ENCODE measurements at regions not wholly inside any gene's neighbourhood (a gene's known extent, or its start where the extent isn't known, plus 50 kb on each side); places are given as distances from the start of the nearest gene placed in this dataset.
"Not testable (repeated sequence)": the region's sequence is repeated elsewhere in the genome, so short reads cannot be mapped to it uniquely, and the experiment has no call there.

DNA sequence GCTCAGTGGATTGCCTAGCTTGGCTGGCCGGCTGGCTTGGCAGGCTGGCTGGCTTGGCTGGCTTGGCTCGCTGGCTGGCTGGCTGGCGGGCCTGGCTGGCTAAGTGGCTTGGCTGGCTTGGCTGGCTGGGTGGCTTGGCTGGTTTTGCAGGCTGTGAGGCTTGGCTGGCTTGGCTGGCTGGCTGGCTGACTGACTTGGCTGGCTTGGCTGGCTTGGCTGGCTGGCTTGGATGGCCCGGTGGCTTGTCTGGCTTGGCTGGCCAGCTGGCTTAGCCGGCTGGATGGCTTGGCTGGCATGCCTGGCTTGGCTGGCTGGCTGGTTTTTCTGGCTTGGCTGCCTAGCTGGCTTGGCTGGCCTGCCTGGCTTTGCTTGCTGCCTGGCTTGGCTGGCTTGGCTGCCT lies 2831.4 kb downstream of the RPIA start:
- not testable (repeated sequence) for H3K36me3 ChIP-seq (ENCODE audit: control insufficient read depth in 3 of 3, insufficient read depth in 2 of 3, low read depth in 1 of 3, low read length in 3 of 3); H3K27me3 ChIP-seq (ENCODE audit: control insufficient read depth in 3 of 3, insufficient read depth in 3 of 3, low read length in 3 of 3); H3K4me1 ChIP-seq (ENCODE audit: control insufficient read depth in 3 of 3, insufficient read depth in 2 of 3, low read depth in 1 of 3, low read length in 2 of 3); FAIRE-seq; H3K4me3 ChIP-seq (ENCODE audit: low read depth in 1 of 3, low read length in 3 of 3); DNase-seq; H3K27ac ChIP-seq (ENCODE audit: low read depth in 1 of 3, low read length in 2 of 3)
- peaks cover 0 to 11% of the 10 kb centered on the region in 2 donors for H3K9me3 ChIP-seq (ENCODE audit: control insufficient read depth in 2 of 2, insufficient read depth in 1 of 2, low read depth in 1 of 2, low read length in 1 of 2)
- WGBS, 3 donors, result 70 to 86% (median 82%) methylated on average over 1 to 5 of the region's 5 CpGs

DNA sequence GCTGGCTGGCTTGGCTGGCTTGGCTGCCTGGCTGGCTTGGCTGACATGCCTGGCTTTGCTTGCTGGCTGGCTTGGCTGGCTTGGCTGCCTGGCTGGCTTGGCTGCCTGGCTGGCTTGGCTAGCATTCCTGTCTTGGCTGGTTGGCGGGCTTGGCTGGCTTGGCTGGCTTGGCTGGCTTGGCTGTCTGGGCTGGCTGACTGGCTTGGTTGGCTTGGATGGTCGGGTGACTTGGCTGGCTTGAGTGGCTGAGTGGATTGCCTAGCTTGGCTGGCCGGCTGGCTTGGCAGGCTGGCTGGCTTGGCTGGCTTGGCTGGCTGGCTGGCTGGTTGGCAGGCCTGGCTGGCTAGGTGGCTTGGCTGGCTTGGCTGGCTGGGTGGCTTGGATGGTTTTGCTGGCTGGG lies 2832.3 kb downstream of the RPIA start:
- WGBS, 3 donors, result 60 to 82% (median 72%) methylated on average over 3 of the region's 3 CpGs
- not testable (repeated sequence) for DNase-seq; H3K27ac ChIP-seq (ENCODE audit: low read depth in 1 of 3, low read length in 2 of 3); H3K27me3 ChIP-seq (ENCODE audit: control insufficient read depth in 3 of 3, insufficient read depth in 3 of 3, low read length in 3 of 3); H3K36me3 ChIP-seq (ENCODE audit: control insufficient read depth in 3 of 3, insufficient read depth in 2 of 3, low read depth in 1 of 3, low read length in 3 of 3); FAIRE-seq; H3K4me1 ChIP-seq (ENCODE audit: control insufficient read depth in 3 of 3, insufficient read depth in 2 of 3, low read depth in 1 of 3, low read length in 2 of 3); H3K4me3 ChIP-seq (ENCODE audit: low read depth in 1 of 3, low read length in 3 of 3)
- H3K9me3 ChIP-seq (ENCODE audit: control insufficient read depth in 2 of 2, insufficient read depth in 1 of 2, low read depth in 1 of 2, low read length in 1 of 2), result peaks cover 0 to 11% of the 10 kb centered on the region in 2 donors

DNA sequence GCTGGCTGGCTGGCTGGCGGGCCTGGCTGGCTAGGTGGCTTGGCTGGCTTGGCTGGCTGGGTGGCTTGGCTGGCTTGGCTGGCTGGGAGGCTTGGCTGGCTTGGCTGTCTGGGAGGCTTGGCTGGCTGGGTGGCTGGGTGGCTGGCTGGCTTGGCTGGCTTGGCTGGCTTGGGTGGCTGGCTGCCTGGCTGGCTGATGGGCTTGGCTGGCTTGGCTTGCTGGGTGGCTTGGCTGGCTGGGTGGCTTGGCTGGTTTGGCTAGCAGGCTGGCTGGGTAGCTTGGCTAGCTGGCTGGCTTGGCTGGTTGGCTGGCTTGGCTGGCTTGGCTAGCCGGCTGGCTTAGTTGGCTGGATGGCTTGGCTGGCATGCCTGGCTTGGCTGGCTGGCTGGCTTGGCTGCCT lies 2834.1 kb downstream of the RPIA start:
- not testable (repeated sequence) for H3K4me3 ChIP-seq (ENCODE audit: low read depth in 1 of 3, low read length in 3 of 3); FAIRE-seq; H3K27me3 ChIP-seq (ENCODE audit: control insufficient read depth in 3 of 3, insufficient read depth in 3 of 3, low read length in 3 of 3); H3K27ac ChIP-seq (ENCODE audit: low read depth in 1 of 3, low read length in 2 of 3); H3K4me1 ChIP-seq (ENCODE audit: control insufficient read depth in 3 of 3, insufficient read depth in 2 of 3, low read depth in 1 of 3, low read length in 2 of 3); DNase-seq; H3K36me3 ChIP-seq (ENCODE audit: control insufficient read depth in 3 of 3, insufficient read depth in 2 of 3, low read depth in 1 of 3, low read length in 3 of 3)
- 100% methylated on average over 1 of the region's 2 CpGs; no CpG with 5 or more reads in 1 of the 3 donors for WGBS, 3 donors
- peaks cover 0 to 11% of the 10 kb centered on the region in 2 donors for H3K9me3 ChIP-seq (ENCODE audit: control insufficient read depth in 2 of 2, insufficient read depth in 1 of 2, low read depth in 1 of 2, low read length in 1 of 2)

DNA sequence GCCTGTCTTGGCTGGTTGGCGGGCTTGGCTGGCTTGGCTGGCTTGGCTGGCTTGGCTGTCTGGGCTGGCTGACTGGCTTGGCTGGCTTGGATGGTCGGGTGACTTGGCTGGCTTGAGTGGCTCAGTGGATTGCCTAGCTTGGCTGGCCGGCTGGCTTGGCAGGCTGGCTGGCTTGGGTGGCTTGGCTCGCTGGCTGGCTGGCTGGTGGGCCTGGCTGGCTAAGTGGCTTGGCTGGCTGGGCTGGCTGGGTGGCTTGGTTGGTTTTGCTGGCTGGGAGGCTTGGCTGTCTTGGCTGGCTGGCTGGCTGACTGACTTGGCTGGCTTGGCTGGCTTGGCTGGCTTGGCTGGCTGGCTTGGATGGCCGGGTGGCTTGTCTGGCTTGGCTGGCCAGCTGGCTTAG lies 2834.6 kb downstream of the RPIA start:
- not testable (repeated sequence) for DNase-seq

DNA sequence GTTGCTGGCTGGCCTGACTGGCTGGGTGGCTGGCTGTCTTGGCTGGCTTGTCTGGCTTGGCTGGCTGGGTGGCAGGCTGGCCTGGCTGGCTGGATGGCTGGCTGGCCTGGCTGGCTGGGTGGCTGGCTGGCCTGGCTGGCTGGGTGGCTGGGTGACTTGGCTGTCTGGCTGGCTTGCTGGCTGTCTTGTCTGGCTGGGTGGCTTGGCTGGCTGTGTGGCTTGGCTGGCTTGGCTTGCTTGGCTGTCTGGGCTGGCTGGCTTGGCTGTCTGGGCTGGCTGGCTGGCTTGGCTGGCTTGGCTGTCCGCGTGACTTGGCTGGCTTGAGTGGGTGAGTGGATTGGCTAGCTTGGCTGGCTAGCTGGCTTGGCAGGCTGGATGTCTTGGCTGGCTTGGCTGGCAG lies 2835.6 kb downstream of the RPIA start:
- not testable (repeated sequence) for H3K36me3 ChIP-seq (ENCODE audit: control insufficient read depth in 3 of 3, insufficient read depth in 2 of 3, low read depth in 1 of 3, low read length in 3 of 3); H3K27me3 ChIP-seq (ENCODE audit: control insufficient read depth in 3 of 3, insufficient read depth in 3 of 3, low read length in 3 of 3); H3K4me1 ChIP-seq (ENCODE audit: control insufficient read depth in 3 of 3, insufficient read depth in 2 of 3, low read depth in 1 of 3, low read length in 2 of 3); DNase-seq; H3K27ac ChIP-seq (ENCODE audit: low read depth in 1 of 3, low read length in 2 of 3); FAIRE-seq; H3K4me3 ChIP-seq (ENCODE audit: low read depth in 1 of 3, low read length in 3 of 3)
- H3K9me3 ChIP-seq (ENCODE audit: control insufficient read depth in 2 of 2, insufficient read depth in 1 of 2, low read depth in 1 of 2, low read length in 1 of 2), result peaks cover 0 to 11% of the 10 kb centered on the region in 2 donors
- WGBS, 3 donors, result 73 to 96% methylated on average over 2 of the region's 2 CpGs; no CpG with 5 or more reads in 1 of the 3 donors

More for the DNA sequence above, 2834.6 kb downstream of the RPIA start:
- H3K36me3 ChIP-seq (ENCODE audit: control insufficient read depth in 3 of 3, insufficient read depth in 2 of 3, low read depth in 1 of 3, low read length in 3 of 3); H3K27ac ChIP-seq (ENCODE audit: low read depth in 1 of 3, low read length in 2 of 3); H3K4me1 ChIP-seq (ENCODE audit: control insufficient read depth in 3 of 3, insufficient read depth in 2 of 3, low read depth in 1 of 3, low read length in 2 of 3); H3K27me3 ChIP-seq (ENCODE audit: control insufficient read depth in 3 of 3, insufficient read depth in 3 of 3, low read length in 3 of 3); FAIRE-seq; H3K4me3 ChIP-seq (ENCODE audit: low read depth in 1 of 3, low read length in 3 of 3): not testable (repeated sequence)
- 80 to 91% (median 88%) methylated on average over 2 of the region's 5 CpGs for WGBS, 3 donors
- H3K9me3 ChIP-seq (ENCODE audit: control insufficient read depth in 2 of 2, insufficient read depth in 1 of 2, low read depth in 1 of 2, low read length in 1 of 2), result peaks cover 0 to 11% of the 10 kb centered on the region in 2 donors

DNA sequence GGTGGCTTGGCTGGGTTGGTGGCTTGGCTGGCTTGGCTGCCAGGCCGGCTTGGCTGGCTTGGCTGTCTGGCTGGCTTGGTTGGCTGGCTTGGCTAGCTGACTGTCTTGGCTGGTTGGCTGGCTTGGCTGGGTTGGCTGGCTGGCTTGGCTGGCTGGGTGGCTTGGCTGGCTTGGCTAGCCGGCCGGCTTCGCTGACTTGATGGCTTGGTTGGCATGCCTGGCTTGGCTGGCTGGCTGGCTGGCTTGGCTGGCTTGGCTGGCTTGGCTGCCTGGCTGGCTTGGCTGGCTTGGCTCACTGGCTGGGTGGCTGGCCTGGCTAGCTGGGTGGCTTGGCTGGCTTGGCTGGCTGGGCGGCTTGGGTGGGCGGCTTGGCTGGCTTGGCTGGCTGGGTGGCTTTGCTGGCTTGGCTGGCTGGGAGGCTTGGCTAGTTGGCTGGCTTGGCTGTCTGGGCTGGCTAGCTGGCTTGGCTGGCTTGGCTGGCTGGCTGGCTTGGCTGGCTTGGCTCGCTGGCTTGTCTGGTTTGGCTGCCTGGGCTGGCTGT lies 2836.1 kb downstream of the RPIA start:
- H3K27me3 ChIP-seq (ENCODE audit: control insufficient read depth in 3 of 3, insufficient read depth in 3 of 3, low read length in 3 of 3); FAIRE-seq; H3K27ac ChIP-seq (ENCODE audit: low read depth in 1 of 3, low read length in 2 of 3); H3K4me3 ChIP-seq (ENCODE audit: low read depth in 1 of 3, low read length in 3 of 3); H3K4me1 ChIP-seq (ENCODE audit: control insufficient read depth in 3 of 3, insufficient read depth in 2 of 3, low read depth in 1 of 3, low read length in 2 of 3); DNase-seq; H3K36me3 ChIP-seq (ENCODE audit: control insufficient read depth in 3 of 3, insufficient read depth in 2 of 3, low read depth in 1 of 3, low read length in 3 of 3): not testable (repeated sequence)
- peaks cover 0 to 11% of the 10 kb centered on the region in 2 donors for H3K9me3 ChIP-seq (ENCODE audit: control insufficient read depth in 2 of 2, insufficient read depth in 1 of 2, low read depth in 1 of 2, low read length in 1 of 2)
- WGBS, 3 donors, result 92 to 93% (median 93%) methylated on average over 6 to 7 of the region's 7 CpGs

DNA sequence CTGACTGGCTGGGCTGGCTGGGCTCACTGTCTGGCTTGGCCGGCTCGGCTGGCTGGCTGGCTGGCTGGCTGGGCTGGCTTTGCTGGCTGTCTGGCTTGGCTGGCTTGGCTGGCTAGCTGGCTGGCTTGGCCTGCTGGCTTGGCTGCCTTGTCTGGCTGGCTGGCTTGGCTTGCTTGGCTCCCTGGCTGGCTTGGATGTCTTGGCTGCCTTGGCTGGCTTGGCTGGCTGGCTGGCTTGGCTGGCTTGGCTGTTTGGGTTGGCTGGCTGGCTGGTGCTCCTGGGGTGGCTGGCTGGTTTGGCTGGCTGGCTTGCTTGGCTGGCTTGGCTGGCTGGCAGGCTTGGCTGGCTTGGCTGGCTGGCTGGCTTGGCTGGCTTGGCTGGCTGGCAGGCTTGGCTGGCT lies 2836.9 kb downstream of the RPIA start:
- not testable (repeated sequence) for H3K36me3 ChIP-seq (ENCODE audit: control insufficient read depth in 3 of 3, insufficient read depth in 2 of 3, low read depth in 1 of 3, low read length in 3 of 3); H3K27me3 ChIP-seq (ENCODE audit: control insufficient read depth in 3 of 3, insufficient read depth in 3 of 3, low read length in 3 of 3); H3K27ac ChIP-seq (ENCODE audit: low read depth in 1 of 3, low read length in 2 of 3); H3K4me1 ChIP-seq (ENCODE audit: control insufficient read depth in 3 of 3, insufficient read depth in 2 of 3, low read depth in 1 of 3, low read length in 2 of 3); FAIRE-seq; H3K4me3 ChIP-seq (ENCODE audit: low read depth in 1 of 3, low read length in 3 of 3); DNase-seq
- 94 to 97% (median 96%) methylated on average over 2 of the region's 2 CpGs for WGBS, 3 donors
- peaks cover 0 to 11% of the 10 kb centered on the region in 2 donors for H3K9me3 ChIP-seq (ENCODE audit: control insufficient read depth in 2 of 2, insufficient read depth in 1 of 2, low read depth in 1 of 2, low read length in 1 of 2)

DNA sequence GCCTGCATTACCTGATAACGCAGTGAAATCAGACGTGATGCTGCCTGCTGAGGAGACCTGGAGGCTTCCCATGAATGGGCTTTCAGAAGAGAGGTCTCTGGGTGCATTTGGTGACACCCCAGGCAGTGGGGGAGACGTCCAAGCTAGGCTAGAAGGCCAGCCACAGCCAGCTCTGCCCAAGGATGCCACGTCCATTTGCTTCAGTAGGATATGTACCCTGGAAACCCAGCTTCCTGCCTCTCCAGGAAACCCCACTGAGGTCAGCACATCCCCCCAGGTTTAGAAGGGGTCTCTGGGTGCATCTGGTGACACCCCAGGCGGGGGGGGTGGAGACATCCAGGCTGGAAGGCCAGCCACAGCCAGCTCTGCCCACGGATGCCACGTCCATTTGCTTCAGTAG lies 2844.6 kb downstream of the RPIA start:
- H3K4me1 ChIP-seq (ENCODE audit: control insufficient read depth in 3 of 3, insufficient read depth in 2 of 3, low read depth in 1 of 3, low read length in 2 of 3); H3K27ac ChIP-seq (ENCODE audit: low read depth in 1 of 3, low read length in 2 of 3); H3K27me3 ChIP-seq (ENCODE audit: control insufficient read depth in 3 of 3, insufficient read depth in 3 of 3, low read length in 3 of 3); DNase-seq; FAIRE-seq; H3K9me3 ChIP-seq (ENCODE audit: control insufficient read depth in 2 of 2, insufficient read depth in 1 of 2, low read depth in 1 of 2, low read length in 1 of 2); H3K36me3 ChIP-seq (ENCODE audit: control insufficient read depth in 3 of 3, insufficient read depth in 2 of 3, low read depth in 1 of 3, low read length in 3 of 3); H3K4me3 ChIP-seq (ENCODE audit: low read depth in 1 of 3, low read length in 3 of 3): not testable (repeated sequence)
- 41 to 56% (median 51%) methylated on average over 5 of the region's 7 CpGs for WGBS, 3 donors
